CD14-positive monocyte (primary cell): ENCODE measurements at regions not wholly inside any gene's neighbourhood (a gene's known extent, or its start where the extent isn't known, plus 50 kb on each side); places are given as distances from the start of the nearest gene placed in this dataset.

Experiments used
- DNase-seq, 3 donors: peaks; one replicate each; pipeline ENCODE4 v3.0.0-alpha.2; 2011 to 2022
- H2AFZ ChIP-seq: 2 replicates; pipeline ENCODE4 v1.6.0; 2012; ENCODE audit warnings: mild to moderate bottlenecking, low read depth, low read length, inconsistent platforms; ENCODE audit not compliant: insufficient read depth, poor library complexity, severe bottlenecking
- H3K27ac ChIP-seq, 2 donors: 1 replicate in 1 of 2; 2 replicates in 1 of 2; pipeline ENCODE4 v1.5.1; 2012 to 2013; ENCODE audit warnings: low read length in 2 of 2, control low read depth in 1 of 2, inconsistent platforms in 1 of 2, low read depth in 1 of 2, mild to moderate bottlenecking in 1 of 2
- H3K27me3 ChIP-seq, 2 donors: one replicate each; pipeline versions ENCODE4 v1.6.0 to v1.6.1; 2011 to 2013; ENCODE audit warnings: low read length in 2 of 2; ENCODE audit not compliant: control insufficient read depth in 2 of 2, insufficient read depth in 2 of 2
- H3K36me3 ChIP-seq, 2 donors: replicated peaks in 1 of 2; 1 replicate in 1 of 2; 2 replicates in 1 of 2; pipeline versions ENCODE4 v1.5.1 to v1.6.1; 2012 to 2013; ENCODE audit warnings: low read length in 2 of 2, control low read depth in 1 of 2, inconsistent platforms in 1 of 2, mild to moderate bottlenecking in 1 of 2; ENCODE audit not compliant: insufficient read depth in 2 of 2, control insufficient read depth in 1 of 2
- H3K4me1 ChIP-seq, 2 donors: 1 replicate in 1 of 2; 2 replicates in 1 of 2; pipeline versions ENCODE4 v1.5.1 to v1.6.1; 2012 to 2013; ENCODE audit warnings: low read length in 2 of 2, control low read depth in 1 of 2, inconsistent platforms in 1 of 2, mild to moderate bottlenecking in 1 of 2, moderate library complexity in 1 of 2; ENCODE audit not compliant: insufficient read depth in 2 of 2, control insufficient read depth in 1 of 2
- H3K4me2 ChIP-seq: replicated peaks from 2 replicates; pipeline ENCODE3; 2012; ENCODE audit warnings: low read length, moderate library complexity, mild to moderate bottlenecking; ENCODE audit not compliant: poor library complexity, severe bottlenecking; ENCODE audit errors: extremely low read depth
- H3K4me3 ChIP-seq, 3 experiments: fragments of 200-600 bp in 1 of 3; sonication (generic) in 1 of 3; replicated peaks in 1 of 3; 1 replicate in 2 of 3; 2 replicates in 1 of 3; pipeline ENCODE4 v1.5.1; 2011 to 2013; ENCODE audit warnings: low read length in 3 of 3, mild to moderate bottlenecking in 3 of 3, control low read depth in 2 of 3, low read depth in 2 of 3, inconsistent platforms in 1 of 3, moderate library complexity in 1 of 3
- H3K79me2 ChIP-seq: 2 replicates; pipeline ENCODE4 v1.6.0; 2012; ENCODE audit warnings: mild to moderate bottlenecking, control low read depth, inconsistent platforms, low read length, moderate library complexity; ENCODE audit not compliant: insufficient read depth
- H3K9ac ChIP-seq: 2 replicates; pipeline ENCODE4 v1.6.0; 2017; ENCODE audit warnings: low read length, mild to moderate bottlenecking; ENCODE audit not compliant: insufficient read depth, poor library complexity, severe bottlenecking
- H3K9me3 ChIP-seq, 2 donors: replicated peaks in 1 of 2; 1 replicate in 1 of 2; 2 replicates in 1 of 2; pipeline versions ENCODE4 v1.5.1 to v1.6.1; 2012 to 2013; ENCODE audit warnings: low read length in 2 of 2, control low read depth in 1 of 2; ENCODE audit not compliant: control insufficient read depth in 1 of 2, insufficient read depth in 1 of 2
- H4K20me1 ChIP-seq: 2 replicates; pipeline ENCODE4 v1.6.0; 2012; ENCODE audit warnings: mild to moderate bottlenecking, low read length, control low read depth, moderate library complexity; ENCODE audit not compliant: insufficient read depth
- H3K27ac Mint-ChIP-seq, 7 donors: one replicate each; pipeline ENCODE4 v1.8.0; 2020; ENCODE audit warnings: mild to moderate bottlenecking in 7 of 7, mixed read lengths in 7 of 7, moderate library complexity in 6 of 7, inconsistent platforms in 2 of 7
- H3K27me3 Mint-ChIP-seq, 3 donors: one replicate each; pipeline ENCODE4 v1.8.0; 2021 to 2022; ENCODE audit warnings: low read depth in 3 of 3, mild to moderate bottlenecking in 3 of 3, mixed read lengths in 3 of 3, moderate library complexity in 3 of 3, inconsistent platforms in 1 of 3
- H3K36me3 Mint-ChIP-seq, 2 donors: one replicate each; pipeline ENCODE4 v1.8.0; 2020; ENCODE audit warnings: mixed read lengths in 2 of 2, inconsistent platforms in 1 of 2, mild to moderate bottlenecking in 1 of 2
- H3K4me1 Mint-ChIP-seq: one replicate; pipeline ENCODE4 v1.8.0; 2020; ENCODE audit warnings: mild to moderate bottlenecking, mixed read lengths
- H3K4me3 Mint-ChIP-seq, 2 donors: one replicate each; pipeline ENCODE4 v1.8.0; 2020; ENCODE audit warnings: mild to moderate bottlenecking in 2 of 2, mixed read lengths in 2 of 2, moderate library complexity in 1 of 2
- H3K9me3 Mint-ChIP-seq, 7 donors: one replicate each; pipeline ENCODE4 v1.8.0; 2020 to 2022; ENCODE audit warnings: mixed read lengths in 7 of 7, mild to moderate bottlenecking in 6 of 7, moderate library complexity in 6 of 7, inconsistent platforms in 2 of 7
- WGBS: methylation state at CpG from one replicate; pipeline ENCODE4 v1.1.5; 2013; ENCODE audit warnings: missing lambda C conversion rate; ENCODE audit not compliant: insufficient coverage; 5-methylcytosine and 5-hydroxymethylcytosine counted together
- intact Hi-C, 2 donors: fragments of 100-400 bp; cut with micrococcal nuclease; formaldehyde crosslinking; loops; one replicate each; pipeline versions ENCODE4 v1.15.0 to v1.15.1; 2023
- TF ChIP-seq, protein P1 (sequence below): fragments of 200-600 bp; IDR thresholded peaks from one replicate; pipeline ENCODE4 v1.8.0; 2022; ENCODE audit warnings: antibody characterized with exemption, mild to moderate bottlenecking

GRCh38 chr9:73024601-73025034 is 71.8 kb upstream of the ALDH1A1 start:
- no peak for DNase-seq
- TF ChIP-seq, protein P1, sequence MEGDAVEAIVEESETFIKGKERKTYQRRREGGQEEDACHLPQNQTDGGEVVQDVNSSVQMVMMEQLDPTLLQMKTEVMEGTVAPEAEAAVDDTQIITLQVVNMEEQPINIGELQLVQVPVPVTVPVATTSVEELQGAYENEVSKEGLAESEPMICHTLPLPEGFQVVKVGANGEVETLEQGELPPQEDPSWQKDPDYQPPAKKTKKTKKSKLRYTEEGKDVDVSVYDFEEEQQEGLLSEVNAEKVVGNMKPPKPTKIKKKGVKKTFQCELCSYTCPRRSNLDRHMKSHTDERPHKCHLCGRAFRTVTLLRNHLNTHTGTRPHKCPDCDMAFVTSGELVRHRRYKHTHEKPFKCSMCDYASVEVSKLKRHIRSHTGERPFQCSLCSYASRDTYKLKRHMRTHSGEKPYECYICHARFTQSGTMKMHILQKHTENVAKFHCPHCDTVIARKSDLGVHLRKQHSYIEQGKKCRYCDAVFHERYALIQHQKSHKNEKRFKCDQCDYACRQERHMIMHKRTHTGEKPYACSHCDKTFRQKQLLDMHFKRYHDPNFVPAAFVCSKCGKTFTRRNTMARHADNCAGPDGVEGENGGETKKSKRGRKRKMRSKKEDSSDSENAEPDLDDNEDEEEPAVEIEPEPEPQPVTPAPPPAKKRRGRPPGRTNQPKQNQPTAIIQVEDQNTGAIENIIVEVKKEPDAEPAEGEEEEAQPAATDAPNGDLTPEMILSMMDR, result no peak
- H3K27ac ChIP-seq, result no peak overlapping the region
- H4K20me1 ChIP-seq, result no peaks in the 10 kb centered on the region
- no peaks in the 10 kb centered on the region for H3K27me3 ChIP-seq
- H3K4me3 Mint-ChIP-seq, result no peak overlapping the region
- no peaks in the 10 kb centered on the region for H3K9me3 ChIP-seq
- no peaks in the 10 kb centered on the region for H3K27me3 Mint-ChIP-seq
- H3K36me3 Mint-ChIP-seq, result no peaks in the 10 kb centered on the region
- no peaks in the 10 kb centered on the region for H3K36me3 ChIP-seq
- no peaks in the 10 kb centered on the region for H3K9me3 Mint-ChIP-seq
- no peak overlapping the region for H3K27ac Mint-ChIP-seq
- no peak overlapping the region for H3K4me3 ChIP-seq
- peaks cover 6% of the 10 kb centered on the region for H3K4me1 Mint-ChIP-seq
- no peak overlapping the region for H3K9ac ChIP-seq
- H3K4me1 ChIP-seq, result no peaks in the 10 kb centered on the region
- WGBS, result 75% methylated on average over 1 of the region's 6 CpGs
- H3K4me2 ChIP-seq, result no peak overlapping the region
- intact Hi-C loops, result loop anchor here in 1 of 2 donors (5.0 to 10.0 kb wide), 2 partner anchors 170 to 742 kb away; no protein-coding TSS in a partner anchor
- H2AFZ ChIP-seq, result no peak overlapping the region
- no peaks in the 10 kb centered on the region for H3K79me2 ChIP-seq

DNA sequence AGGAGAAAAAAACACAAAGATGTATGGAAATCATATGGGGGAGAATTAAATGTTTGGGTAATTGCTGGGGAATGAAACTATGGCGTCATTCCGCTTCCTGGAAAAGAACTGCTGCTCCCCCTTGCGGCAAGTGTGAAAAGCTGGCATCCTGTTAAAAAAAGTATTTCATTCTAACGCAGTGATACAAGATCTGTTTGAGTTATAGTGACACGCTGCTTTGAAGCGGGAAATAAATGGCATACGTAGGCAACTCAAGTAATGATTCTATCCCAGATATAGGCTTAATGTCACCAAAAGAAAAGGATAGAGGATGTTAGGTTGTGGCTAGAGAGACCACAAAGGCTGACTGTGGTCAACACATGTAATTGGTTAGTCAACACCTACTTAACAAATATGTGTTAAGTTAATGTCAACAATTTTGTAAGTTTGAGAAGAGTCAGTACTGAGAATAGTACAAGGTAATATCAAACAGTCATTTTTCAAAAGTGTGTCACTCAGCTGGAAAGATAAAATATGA is 70.2 kb upstream of the ALDH1A1 start:
- intact Hi-C loops, result loop anchor here in 1 of 2 donors (5.0 to 10.0 kb wide), 2 partner anchors 168 to 741 kb away; no protein-coding TSS in a partner anchor
- no peak overlapping the region for H3K4me2 ChIP-seq

More for the DNA sequence above, 70.2 kb upstream of the ALDH1A1 start:
- Mint-ChIP-seq H3K36me3 (no peaks in the 10 kb centered on the region), H3K27me3 (no peaks in the 10 kb centered on the region), H3K9me3 (peaks cover 0 to 3% (median 2%) of the 10 kb centered on the region in 7 donors), H3K27ac (no peak overlapping the region), H3K4me3 (no peak overlapping the region), H3K4me1 (peaks cover 6% of the 10 kb centered on the region)
- WGBS, result 3% methylated on average over 3 of the region's 7 CpGs
- H3K36me3 ChIP-seq, result no peaks in the 10 kb centered on the region
- no peak overlapping the region for H3K4me3 ChIP-seq
- TF ChIP-seq, protein P1, result peak; percentile 94
- H3K4me1 ChIP-seq, result no peaks in the 10 kb centered on the region
- H2AFZ ChIP-seq, result peak overlapping the region; percentile 23
- no peaks in the 10 kb centered on the region for H4K20me1 ChIP-seq
- H3K79me2 ChIP-seq, result no peaks in the 10 kb centered on the region
- H3K27me3 ChIP-seq, result no peaks in the 10 kb centered on the region
- no peak overlapping the region for H3K27ac ChIP-seq
- no peaks in the 10 kb centered on the region for H3K9me3 ChIP-seq
- peak; percentile 36 to 62 (median 44) for DNase-seq
- no peak overlapping the region for H3K9ac ChIP-seq
